Duodenal mucosa (tissue), 2 donors: ENCODE measurements at regions not wholly inside any gene's neighbourhood (a gene's known extent, or its start where the extent isn't known, plus 50 kb on each side); places are given as distances from the start of the nearest gene placed in this dataset.

Experiments
- H3K27ac ChIP-seq: one replicate; pipeline ENCODE4 v1.7.0; 2013; ENCODE audit warnings: low read depth, low read length
- H3K27me3 ChIP-seq, 2 donors: one replicate each; pipeline ENCODE4 v1.7.0; 2013; ENCODE audit warnings: low read length in 2 of 2, control low read depth in 1 of 2; ENCODE audit not compliant: insufficient read depth in 2 of 2, control insufficient read depth in 1 of 2
- H3K36me3 ChIP-seq, 2 donors: one replicate each; pipeline ENCODE4 v1.7.0; 2013; ENCODE audit warnings: low read length in 2 of 2, control low read depth in 1 of 2; ENCODE audit not compliant: insufficient read depth in 2 of 2, control insufficient read depth in 1 of 2
- H3K4me1 ChIP-seq, 2 donors: one replicate each; pipeline ENCODE4 v1.7.0; 2013; ENCODE audit warnings: low read length in 2 of 2, control low read depth in 1 of 2; ENCODE audit not compliant: insufficient read depth in 2 of 2, control insufficient read depth in 1 of 2
- H3K4me3 ChIP-seq, 2 donors: one replicate each; pipeline ENCODE4 v1.7.0; 2013; ENCODE audit warnings: low read length in 2 of 2, low read depth in 1 of 2
- H3K9ac ChIP-seq, 2 donors: one replicate each; pipeline ENCODE4 v1.7.0; 2013; ENCODE audit warnings: low read length in 2 of 2, low read depth in 1 of 2
- H3K9me3 ChIP-seq, 2 donors: one replicate each; pipeline ENCODE4 v1.7.0; 2013; ENCODE audit warnings: low read length in 2 of 2, control low read depth in 1 of 2; ENCODE audit not compliant: control insufficient read depth in 1 of 2

- no peaks in the 10 kb centered on the region for H3K4me1 ChIP-seq
- H3K36me3 ChIP-seq, result no peaks in the 10 kb centered on the region
- H3K27ac ChIP-seq, result no peak overlapping the region
- H3K4me3 ChIP-seq, result no peak overlapping the region
- H3K9me3 ChIP-seq, result no peaks in the 10 kb centered on the region
- H3K27me3 ChIP-seq, result no peaks in the 10 kb centered on the region
- no peak overlapping the region for H3K9ac ChIP-seq
Measured at GRCh38 chr16:79862601-79863000, 262.1 kb upstream of the MAF start.

- peaks cover 0 to 7% of the 10 kb centered on the region in 2 donors for H3K9me3 ChIP-seq
- H3K4me3 ChIP-seq, result no peak overlapping the region
- no peaks in the 10 kb centered on the region for H3K4me1 ChIP-seq
- no peak overlapping the region for H3K27ac ChIP-seq
- H3K36me3 ChIP-seq, result no peaks in the 10 kb centered on the region
- no peak overlapping the region for H3K9ac ChIP-seq
- H3K27me3 ChIP-seq, result no peaks in the 10 kb centered on the region
Measured at GRCh38 chr16:79856581-79856980, 256.0 kb upstream of the MAF start.

GRCh38 chr16:79850348-79850747, 249.8 kb upstream of the MAF start:
- no peaks in the 10 kb centered on the region for H3K36me3 ChIP-seq
- H3K27ac ChIP-seq, result no peak overlapping the region
- H3K27me3 ChIP-seq, result no peaks in the 10 kb centered on the region

GRCh38 chr16:79849119-79849518, 248.6 kb upstream of the MAF start:
- Histone ChIP-seq H3K27ac (no peak overlapping the region), H3K27me3 (peaks cover 0 to 3% of the 10 kb centered on the region in 2 donors), H3K36me3 (no peaks in the 10 kb centered on the region), H3K9me3 (no peaks in the 10 kb centered on the region), H3K4me3 (no peak overlapping the region), H3K9ac (no peak overlapping the region), H3K4me1 (peaks cover 5 to 16% of the 10 kb centered on the region in 2 donors)

More at GRCh38 chr16:79850348-79850747, 249.8 kb upstream of the MAF start:
- Histone ChIP-seq H3K4me1 (peaks cover 5 to 16% of the 10 kb centered on the region in 2 donors), H3K4me3 (no peak overlapping the region), H3K9me3 (no peaks in the 10 kb centered on the region), H3K9ac (no peak overlapping the region)

GRCh38 chr16:79848719-79849118, 248.2 kb upstream of the MAF start:
- no peaks in the 10 kb centered on the region for H3K36me3 ChIP-seq
- H3K4me3 ChIP-seq, result no peak overlapping the region
- H3K9me3 ChIP-seq, result no peaks in the 10 kb centered on the region
- H3K27me3 ChIP-seq, result peaks cover 0 to 3% of the 10 kb centered on the region in 2 donors
- no peak overlapping the region for H3K9ac ChIP-seq
- peaks cover 5 to 16% of the 10 kb centered on the region in 2 donors for H3K4me1 ChIP-seq
- no peak overlapping the region for H3K27ac ChIP-seq

GRCh38 chr16:79847569-79847968, 247.0 kb upstream of the MAF start:
- Histone ChIP-seq H3K36me3 (no peaks in the 10 kb centered on the region), H3K4me3 (no peak overlapping the region), H3K27ac (no peak overlapping the region), H3K9ac (no peak overlapping the region), H3K9me3 (no peaks in the 10 kb centered on the region), H3K4me1 (peaks cover 5 to 16% of the 10 kb centered on the region in 2 donors), H3K27me3 (peaks cover 0 to 3% of the 10 kb centered on the region in 2 donors)

GRCh38 chr16:79847101-79847500, 246.6 kb upstream of the MAF start:
- H3K36me3 ChIP-seq, result no peaks in the 10 kb centered on the region
- peaks cover 0 to 3% of the 10 kb centered on the region in 2 donors for H3K27me3 ChIP-seq
- H3K9ac ChIP-seq, result no peak overlapping the region
- H3K4me1 ChIP-seq, result peaks cover 5 to 16% of the 10 kb centered on the region in 2 donors
- no peak overlapping the region for H3K27ac ChIP-seq
- no peaks in the 10 kb centered on the region for H3K9me3 ChIP-seq
- no peak overlapping the region for H3K4me3 ChIP-seq

- Histone ChIP-seq H3K4me3 (no peak overlapping the region), H3K9me3 (no peaks in the 10 kb centered on the region), H3K9ac (no peak overlapping the region), H3K27ac (no peak overlapping the region), H3K27me3 (peaks cover 0 to 3% of the 10 kb centered on the region in 2 donors), H3K4me1 (peaks cover 5 to 16% of the 10 kb centered on the region in 2 donors), H3K36me3 (no peaks in the 10 kb centered on the region)
Measured at GRCh38 chr16:79845734-79846135, 245.2 kb upstream of the MAF start.

- no peak overlapping the region for H3K27ac ChIP-seq
- H3K9ac ChIP-seq, result no peak overlapping the region
- no peaks in the 10 kb centered on the region for H3K36me3 ChIP-seq
- H3K27me3 ChIP-seq, result peaks cover 0 to 3% of the 10 kb centered on the region in 2 donors
- no peaks in the 10 kb centered on the region for H3K9me3 ChIP-seq
- peaks cover 5 to 16% of the 10 kb centered on the region in 2 donors for H3K4me1 ChIP-seq
- H3K4me3 ChIP-seq, result no peak overlapping the region
Measured at GRCh38 chr16:79845033-79845733, 244.6 kb upstream of the MAF start.

GRCh38 chr16:79844603-79845002, 244.1 kb upstream of the MAF start:
- Histone ChIP-seq H3K4me1 (peaks cover 5 to 16% of the 10 kb centered on the region in 2 donors), H3K27ac (no peak overlapping the region), H3K4me3 (no peak overlapping the region), H3K27me3 (peaks cover 0 to 3% of the 10 kb centered on the region in 2 donors), H3K9ac (no peak overlapping the region), H3K36me3 (no peaks in the 10 kb centered on the region), H3K9me3 (no peaks in the 10 kb centered on the region)
